T-helper 1 cell treated with Interleukin-12 subunit alpha and Interleukin-12 subunit beta and Interleukin-4 antibody, amounts not matched to agents 30 ng/mL and 1 ng/mL, for 36 hours (primary cell): ENCODE measurements at regions not wholly inside any gene's neighbourhood (a gene's known extent, or its start where the extent isn't known, plus 50 kb on each side); places are given as distances from the start of the nearest gene placed in this dataset.

Experiments used
- intact Hi-C: fragments of 100-400 bp; cut with micrococcal nuclease; formaldehyde crosslinking; loops from one replicate; pipeline ENCODE4 v1.15.1; 2024

DNA sequence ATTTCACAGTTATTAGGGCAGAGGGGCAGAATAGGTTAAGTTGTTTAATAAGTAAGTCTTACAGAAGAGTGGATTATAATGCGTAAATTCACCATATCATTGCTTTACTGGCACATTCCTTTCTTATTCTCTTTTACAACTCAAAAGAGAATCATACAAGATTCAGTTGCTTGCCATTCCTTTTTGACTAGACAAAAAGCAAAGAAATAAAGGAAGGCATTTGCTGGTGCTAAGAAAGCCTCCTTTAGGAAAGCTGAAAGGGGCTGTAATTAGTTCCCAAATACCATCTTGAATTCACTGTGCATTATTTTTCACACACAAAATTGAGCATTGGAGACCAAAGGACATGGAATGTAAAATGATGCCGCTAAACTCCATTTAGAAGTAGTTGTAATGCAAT is 499.3 kb downstream of the NXPH1 start:
- intact Hi-C loops = no loop called here

DNA sequence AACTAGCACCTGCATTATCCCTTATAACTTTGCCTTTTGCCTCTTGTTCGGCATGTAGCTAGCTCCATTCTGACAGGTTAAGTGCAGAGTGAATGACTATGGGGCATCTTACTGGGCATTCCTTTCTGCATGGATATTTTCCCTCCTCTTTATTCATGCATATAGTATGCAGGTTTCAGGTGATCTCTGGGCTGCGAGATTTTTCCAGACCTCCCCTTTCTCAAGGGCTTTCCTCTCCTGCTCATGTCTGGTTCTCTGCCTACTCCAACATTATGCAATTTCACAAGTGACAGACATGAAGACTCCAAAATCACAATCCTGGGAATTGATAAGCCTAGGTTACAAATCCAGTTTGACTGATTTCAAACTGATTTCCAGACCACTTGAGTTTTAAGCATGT is 503.8 kb downstream of the NXPH1 start:
- intact Hi-C loops = no loop called here

DNA sequence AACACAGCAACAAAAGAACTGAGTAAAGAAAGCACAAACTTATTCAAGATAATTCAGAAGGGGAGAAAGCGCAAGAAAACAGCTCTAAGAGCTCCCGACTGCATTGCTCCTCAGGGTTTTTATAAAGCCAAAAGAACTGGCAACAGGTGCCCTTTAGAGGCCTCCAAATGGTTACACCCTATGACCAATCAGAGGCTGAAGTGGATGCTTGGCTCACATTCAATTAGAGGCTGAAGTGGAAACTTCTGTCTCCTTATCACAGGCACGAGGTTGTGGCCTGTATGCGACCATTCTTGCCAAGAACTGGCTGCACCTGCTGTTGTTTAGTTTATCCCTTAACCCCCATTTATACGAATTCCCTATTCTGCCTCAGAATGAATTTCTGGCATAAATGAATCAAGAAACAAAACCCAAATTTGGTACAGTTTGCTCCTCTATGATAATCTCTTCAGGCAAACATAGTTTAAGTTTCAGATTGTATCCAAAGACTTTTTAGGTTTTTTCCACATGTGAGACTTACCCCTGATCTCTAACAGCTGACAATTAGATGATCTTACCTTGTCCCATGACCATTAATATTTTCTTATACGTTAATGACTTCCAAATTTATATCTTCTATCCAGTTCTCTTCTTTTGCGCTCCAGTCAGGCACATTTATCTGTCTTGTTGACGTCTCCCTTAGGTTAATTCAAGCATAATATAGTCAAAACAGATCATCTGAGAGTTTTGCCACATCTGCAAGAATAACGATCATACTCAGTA is 504.8 kb downstream of the NXPH1 start:
- intact Hi-C loops = no loop called here

DNA sequence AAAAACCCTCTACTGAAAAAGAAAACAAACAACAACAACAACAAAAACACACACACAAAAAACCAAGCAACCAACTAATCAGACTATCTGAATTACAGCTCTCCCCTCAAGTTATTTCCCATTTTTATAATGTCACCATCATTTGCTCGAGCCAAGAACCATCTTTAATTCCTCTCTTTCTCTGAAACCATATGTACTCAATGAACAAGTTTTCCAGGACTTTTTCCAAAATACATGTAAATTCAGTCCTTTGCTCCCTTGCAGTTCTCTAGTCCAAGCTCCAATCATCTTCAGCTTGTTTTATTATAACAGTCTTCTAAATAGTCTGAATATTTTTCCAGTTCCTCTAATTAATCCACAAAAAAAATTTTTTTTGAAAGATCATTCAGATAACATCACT is 506.0 kb downstream of the NXPH1 start:
- intact Hi-C loops = no loop called here

DNA sequence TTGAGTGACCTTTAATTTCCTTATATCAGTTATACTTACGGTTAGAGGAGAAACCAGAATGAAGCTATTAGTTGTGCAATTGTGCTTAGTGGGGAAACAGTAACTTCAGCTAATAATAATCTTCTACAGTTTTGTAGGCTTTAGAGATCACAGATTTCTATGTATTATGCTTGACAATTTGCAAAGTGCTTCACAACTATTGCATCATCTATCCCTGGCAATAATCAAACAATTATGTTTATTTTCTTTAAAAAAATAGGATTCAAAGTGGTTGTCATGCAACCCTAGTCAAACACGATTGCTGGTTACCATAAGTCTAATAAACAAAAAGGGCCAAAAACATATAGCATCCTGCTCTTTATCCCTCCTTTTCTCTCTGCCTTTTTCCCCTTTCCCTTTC is 530.3 kb downstream of the NXPH1 start:
- intact Hi-C loops = no loop called here

DNA sequence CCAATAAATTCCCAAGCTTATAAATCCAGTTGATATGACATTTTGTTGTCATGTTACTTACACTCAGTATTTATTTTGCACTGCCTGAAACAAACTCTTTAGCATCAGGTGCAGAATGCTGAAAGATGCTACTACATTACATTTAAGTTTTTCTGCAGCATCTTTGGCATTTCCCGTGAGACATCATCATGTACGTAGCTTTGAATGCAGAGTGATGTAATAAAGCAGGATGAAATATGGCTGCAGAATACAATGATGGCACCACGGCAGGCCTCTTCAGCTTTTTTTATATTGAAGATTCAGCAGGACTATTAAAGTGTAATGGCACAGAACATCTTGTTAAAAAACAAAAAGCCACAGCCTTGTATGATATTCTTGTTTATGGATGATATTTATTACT is 531.8 kb downstream of the NXPH1 start:
- intact Hi-C loops = no loop called here

DNA sequence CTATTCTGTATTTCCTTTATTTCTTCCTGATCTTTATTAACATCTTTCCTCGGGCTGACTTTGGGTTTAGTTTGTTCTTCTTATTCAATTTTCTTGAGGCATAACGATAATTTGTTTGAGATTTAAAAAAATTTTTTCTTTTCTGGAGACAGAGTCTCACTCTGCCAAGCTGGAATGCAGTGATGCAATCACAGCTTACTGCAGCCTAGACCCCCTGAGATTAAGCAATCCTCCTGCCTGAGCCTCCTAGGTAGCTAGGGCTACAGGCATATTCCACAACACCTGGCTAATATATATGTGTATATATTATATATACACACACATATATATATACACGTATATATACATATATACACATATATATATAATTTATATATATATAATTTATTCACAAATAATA is 540.2 kb downstream of the NXPH1 start:
- intact Hi-C loops = no loop called here

DNA sequence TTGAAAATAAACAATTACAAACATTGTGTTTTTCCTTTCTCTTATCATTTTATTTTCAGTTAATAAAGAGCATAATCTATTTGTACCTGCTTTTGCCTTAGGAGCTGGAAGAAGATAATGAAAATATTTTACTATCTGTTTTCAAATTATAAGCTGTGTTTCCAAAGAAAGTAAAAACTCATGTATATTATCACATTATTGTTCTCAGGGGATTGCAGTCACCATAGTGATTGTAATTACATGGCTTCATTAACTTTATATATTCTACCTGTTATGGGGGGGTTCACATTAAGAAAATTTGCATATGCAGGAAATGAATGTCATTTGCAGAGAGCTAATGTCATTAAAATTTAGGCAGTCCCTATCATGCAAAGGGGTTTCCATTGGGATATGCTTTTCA is 542.3 kb downstream of the NXPH1 start:
- intact Hi-C loops = no loop called here

DNA sequence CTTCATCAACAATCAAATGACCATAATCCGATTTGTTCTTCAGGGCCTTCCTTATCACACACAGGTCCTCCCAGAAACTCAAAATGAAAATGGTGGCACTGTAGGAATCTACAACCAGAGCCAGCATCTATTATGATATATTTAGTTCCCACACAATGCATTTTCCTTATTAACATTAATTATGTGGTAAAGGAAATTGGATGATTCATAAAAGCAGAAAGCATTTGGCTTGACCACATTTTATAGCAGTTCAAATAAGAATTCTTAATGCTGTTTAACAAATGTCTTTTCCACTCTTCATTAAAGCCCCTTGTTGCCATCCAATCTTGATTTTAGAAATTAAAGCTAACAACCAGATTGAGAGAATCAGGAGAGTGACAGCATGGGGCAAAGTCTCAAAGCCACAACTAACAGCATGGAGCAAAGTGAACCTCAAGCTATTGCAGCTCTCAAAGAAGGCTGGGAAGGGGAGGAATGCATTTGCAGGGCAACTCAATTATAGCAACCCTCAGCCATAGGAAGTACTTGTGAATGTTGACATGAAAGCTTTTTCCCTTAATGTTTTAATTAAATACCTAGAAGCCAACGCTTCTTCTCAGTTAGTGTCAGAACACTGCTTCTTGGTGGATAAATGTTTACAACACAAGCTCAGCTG is 549.1 kb downstream of the NXPH1 start:
- intact Hi-C loops = no loop called here

DNA sequence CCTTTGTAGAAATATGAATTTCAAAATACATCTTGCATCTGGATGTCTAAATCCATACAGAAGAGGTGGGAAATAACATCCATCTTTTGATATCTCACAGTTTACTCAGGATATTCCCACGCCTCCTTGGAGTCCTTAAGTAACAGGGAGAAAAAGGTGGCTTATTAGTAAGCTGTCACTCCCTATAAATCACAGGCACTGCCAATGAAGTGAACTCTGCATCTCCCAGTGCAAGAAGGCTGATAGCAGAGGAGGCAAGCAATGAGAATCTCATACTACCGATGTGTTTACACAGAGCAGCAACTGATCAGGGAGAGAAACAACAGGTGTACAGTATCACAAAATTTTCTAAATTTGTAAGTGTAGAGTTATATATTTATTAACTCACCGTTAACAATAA is 551.8 kb downstream of the NXPH1 start:
- intact Hi-C loops = no loop called here

DNA sequence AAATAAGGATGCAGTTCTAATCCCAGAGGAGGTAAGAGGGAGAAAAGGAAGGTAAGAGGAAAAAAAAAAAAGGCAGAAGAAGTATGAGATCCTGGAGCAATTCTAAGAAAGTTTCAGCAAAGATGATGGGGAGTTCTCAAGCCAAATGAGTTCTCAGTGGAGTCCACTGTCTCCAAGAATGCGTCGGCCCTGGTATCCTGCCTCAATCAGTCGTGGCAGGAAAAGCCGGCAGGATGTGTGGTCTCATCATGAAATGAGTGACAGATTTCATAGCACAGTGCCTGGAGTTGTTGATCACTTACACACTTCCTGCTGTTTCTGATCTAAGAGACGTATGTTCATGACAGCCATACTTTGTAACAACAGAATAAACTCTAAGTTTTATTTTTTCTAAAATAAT is 554.9 kb downstream of the NXPH1 start:
- intact Hi-C loops = no loop called here

DNA sequence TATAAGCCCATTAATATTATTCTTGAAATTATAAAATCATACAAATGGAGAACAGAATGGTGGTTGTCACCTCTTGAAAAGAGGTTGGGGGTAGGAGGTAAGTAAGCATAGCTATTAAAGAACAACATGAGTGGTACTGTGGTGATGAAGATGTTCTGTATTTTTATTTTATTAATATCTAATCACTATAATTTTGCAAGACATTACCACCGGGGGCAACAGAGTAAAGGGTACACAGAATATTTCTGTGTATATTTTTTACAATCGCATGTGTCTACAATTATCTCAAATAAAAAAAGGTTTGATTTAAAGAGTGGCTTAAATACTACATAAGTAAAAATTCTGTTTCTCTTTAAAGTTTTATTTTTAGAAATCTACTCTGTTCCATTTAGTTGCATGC is 557.8 kb downstream of the NXPH1 start:
- intact Hi-C loops = no loop called here

DNA sequence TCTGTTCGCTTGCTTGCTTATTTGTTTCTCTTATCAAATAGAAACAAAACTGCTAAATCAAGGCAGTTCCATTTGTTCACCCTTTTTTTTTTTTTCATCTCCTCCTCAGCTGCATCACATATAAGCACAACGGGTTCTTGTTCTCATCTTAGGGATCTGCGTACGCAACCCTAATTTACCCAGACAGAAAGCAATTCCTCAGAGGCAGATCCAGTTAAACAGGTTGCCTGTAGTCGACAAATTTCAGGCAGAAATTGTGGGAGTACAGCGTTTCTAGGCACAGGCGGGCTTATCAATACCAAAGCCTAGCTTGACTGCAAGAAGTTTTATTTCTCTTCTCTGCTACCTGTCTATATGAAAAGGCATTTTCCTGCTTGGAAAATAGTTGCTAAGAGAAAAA is 565.4 kb downstream of the NXPH1 start:
- intact Hi-C loops = no loop called here

DNA sequence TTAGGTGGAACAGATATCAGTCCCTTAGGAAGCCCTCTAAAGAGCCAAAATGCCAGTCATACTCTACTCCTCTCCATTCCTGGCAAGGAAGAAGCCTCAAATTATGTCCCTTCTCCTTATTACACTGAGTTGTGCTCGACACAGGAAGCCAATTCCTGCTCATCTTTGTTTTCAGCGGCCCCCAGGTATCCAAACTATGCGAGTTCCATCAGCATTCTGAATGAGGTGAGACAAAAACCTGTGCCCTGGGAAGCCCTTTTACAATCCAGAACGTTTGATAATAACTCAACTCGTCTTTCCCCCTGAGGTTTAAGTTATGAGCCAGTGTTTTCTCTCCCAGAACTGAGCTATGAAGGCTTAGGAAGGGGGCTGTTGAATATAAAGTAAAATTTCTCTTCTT is 580.5 kb downstream of the NXPH1 start:
- intact Hi-C loops = no loop called here

DNA sequence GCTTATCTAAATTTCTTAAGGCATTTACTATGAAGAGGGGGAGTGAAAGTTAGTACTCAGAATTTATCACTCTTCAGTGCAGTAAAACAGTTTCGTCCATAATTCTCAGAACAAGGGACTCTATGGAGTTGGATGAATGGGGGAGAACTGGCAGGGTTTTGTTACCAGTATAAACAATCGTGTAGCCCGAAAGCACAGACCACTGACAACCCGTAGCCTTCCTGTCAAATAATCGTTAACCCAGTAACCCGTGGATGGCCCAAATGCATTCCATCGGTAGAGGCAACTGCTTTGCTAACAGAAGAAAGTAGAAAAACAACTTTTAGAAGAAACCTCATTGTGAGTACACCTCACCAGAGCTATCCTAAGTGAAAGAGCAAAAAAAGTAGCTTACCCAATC is 583.9 kb downstream of the NXPH1 start:
- intact Hi-C loops = no loop called here

DNA sequence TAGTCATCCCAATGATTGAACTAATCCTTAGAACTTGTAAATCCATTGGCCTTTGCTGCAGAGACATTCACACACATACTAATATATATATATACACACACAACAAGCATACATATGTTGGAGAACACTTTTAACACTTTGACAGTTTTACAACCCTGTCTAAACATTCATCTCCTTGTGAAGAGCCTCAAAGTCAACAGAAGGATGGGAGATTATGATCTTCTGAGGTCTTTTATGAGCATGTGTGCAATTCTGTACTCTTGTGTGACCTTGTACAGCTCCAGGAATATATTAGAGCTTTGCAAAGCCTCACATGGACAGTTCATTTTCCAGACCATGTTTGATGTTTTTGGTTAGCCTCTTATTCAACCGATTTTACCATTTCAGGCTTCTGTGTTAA is 589.0 kb downstream of the NXPH1 start:
- intact Hi-C loops = no loop called here

DNA sequence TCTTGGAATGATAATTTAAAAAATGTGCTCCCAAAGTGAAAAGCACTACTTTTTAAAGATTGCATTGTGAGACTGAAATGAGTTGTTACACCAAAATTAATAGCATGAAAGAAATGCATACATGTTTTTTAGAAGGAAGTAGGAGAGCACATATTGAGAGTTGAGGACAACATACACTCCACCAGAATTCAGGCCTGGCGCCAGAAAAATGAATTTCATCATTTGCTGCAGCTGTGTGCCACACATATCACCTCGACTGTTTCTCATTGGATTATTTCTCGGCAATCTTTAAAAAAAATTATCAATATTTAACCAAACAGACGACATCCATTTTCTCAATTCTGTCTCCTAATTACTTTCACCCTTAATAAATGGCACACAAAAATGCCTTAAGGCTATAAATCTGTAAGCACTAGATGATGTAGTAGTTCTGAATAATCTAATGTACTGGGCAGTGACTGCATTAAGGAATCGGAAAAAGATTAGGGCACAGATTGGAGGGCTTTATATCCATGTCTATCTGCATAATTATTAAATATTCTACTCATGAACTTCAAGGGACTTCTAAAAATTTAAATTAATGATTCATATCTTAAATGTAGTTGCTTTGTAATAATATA is 590.4 kb downstream of the NXPH1 start:
- intact Hi-C loops = no loop called here

DNA sequence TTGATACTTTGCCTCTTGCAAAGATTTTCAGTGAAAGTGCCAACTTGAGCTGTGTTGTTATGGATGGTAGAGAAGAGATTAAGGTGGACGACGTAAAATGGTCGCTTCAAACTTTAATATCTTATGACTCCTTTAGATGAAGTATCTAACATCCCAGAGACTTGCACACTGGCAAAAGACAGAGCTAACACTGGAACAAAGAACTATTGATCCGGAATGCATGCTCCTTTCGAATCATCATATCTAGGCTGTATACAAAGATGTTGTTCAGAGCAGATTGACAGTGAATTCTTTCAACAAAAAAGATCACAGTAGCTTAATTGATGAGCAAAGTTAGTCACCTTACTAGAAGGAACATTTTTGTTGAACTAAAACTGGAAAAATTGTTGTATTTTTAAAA is 592.7 kb downstream of the NXPH1 start:
- intact Hi-C loops = no loop called here

DNA sequence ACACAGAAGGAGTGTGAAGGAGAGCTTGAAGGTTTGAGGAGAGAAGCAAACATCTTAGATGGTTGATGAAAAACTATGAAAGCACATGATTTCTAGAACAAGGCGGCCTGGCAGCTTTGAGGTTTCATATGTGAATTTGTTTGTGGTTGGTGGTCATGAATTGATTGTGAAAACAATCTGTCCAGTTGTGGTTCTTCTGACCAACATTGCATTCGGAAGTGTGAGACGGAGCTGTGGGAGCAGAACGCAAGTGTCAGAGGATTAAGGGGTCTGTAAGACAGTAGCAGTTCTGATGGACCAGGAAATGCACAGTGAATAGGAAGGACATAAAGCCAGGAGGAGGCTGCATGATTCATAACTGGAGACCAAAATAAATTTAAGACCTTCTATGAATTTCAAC is 594.6 kb downstream of the NXPH1 start:
- intact Hi-C loops = no loop called here

DNA sequence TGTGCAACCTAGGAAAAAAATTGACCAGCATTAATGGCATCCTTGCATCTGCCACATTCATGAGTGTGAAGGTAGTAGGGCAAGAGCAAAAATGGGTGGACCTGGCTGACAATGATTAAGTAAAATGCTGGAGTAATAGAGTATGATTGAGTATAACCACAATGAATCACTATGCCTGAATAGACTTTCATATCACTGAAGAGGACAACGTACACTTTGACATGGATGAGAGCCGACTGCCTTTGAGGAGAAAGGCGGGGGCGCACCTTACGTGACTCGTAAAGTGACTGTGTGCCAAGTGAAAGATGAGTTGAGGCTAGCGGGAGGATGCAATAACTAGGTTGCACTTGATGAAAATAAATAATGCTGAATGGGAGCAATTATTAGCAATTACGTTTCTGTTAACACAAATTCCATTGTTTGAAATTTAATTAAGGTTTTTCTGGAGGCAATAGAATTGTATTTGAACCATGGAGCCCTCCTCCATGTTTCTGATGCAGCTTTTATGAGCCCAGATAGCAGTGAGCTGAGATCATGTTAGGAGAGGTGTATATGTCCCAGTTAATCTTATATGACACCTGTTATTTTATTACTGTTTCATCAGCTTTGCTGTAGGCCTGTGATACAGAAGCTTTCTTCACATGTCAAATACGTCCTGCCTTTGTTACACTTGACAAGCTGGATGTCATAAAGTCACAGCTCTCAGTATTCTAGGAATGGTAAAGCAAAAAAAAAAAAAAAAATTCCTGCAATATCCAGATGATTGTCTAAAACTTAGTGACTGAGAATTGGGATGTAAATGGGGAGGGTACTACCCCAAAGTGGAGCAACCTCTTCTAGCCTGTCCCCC is 596.5 kb downstream of the NXPH1 start:
- intact Hi-C loops = no loop called here

DNA sequence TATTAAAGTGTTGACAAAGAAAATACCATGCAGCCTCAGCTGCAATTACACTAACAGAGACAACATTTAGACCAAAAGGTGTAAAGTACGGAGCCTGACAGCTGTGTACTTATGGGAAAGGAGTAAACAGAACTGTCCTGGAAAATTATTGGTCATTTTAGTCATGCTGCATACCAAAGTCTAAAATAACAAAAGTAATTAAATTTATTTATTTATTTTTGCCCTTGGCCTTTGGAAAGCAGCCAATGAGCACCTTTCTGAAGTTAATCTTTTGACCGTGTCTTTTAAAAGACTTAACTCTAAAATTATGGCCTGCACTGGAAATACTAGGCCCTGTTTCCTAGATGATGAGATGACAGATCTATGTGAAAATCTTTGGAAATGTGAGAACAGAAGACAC is 597.6 kb downstream of the NXPH1 start:
- intact Hi-C loops = no loop called here

DNA sequence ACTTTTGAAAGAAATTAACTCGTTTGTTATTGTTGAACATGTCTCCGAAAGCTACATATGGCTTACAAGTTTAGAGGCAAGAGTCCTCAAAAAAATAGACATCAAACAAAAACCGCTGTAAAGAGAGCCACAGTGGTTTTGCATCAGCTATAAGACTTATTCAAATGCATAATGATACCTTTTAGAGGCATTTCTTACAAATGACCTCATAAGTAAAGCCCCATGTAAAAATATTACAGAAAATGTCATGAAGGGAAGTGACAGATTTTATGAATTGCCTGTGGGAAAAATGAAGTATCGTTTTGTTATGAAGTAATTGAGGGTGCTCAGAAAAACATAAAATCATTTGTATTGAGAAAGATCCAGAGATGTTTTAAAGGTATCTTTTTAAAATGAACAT is 598.0 kb downstream of the NXPH1 start:
- intact Hi-C loops = no loop called here
